ENCODE measurements at regions not wholly inside any gene's neighbourhood (a gene's known extent, or its start where the extent isn't known, plus 50 kb on each side); places are given as distances from the start of the nearest gene placed in this dataset.

- TF ChIP-seq ZNF462 (CRISPR knock-in tag; IDR thresholded peaks at IDR 0.05): no peak
- no peak for TF ChIP-seq JUNB (IDR thresholded peaks at IDR 0.05; ENCODE audit: unreplicated experiment)
- TF ChIP-seq NANOG (IDR thresholded peaks at IDR 0.05; ENCODE audit: borderline replicate concordance): no peak
- no peak for TF ChIP-seq EZH2phosphoT487 (IDR thresholded peaks at IDR 0.05; ENCODE audit: unreplicated experiment)
- no peak for TF ChIP-seq ZNF331 (CRISPR knock-in tag; IDR thresholded peaks at IDR 0.05; ENCODE audit: low read depth)
- TF ChIP-seq REST (IDR thresholded peaks at IDR 0.05; ENCODE audit: unreplicated experiment): no peak
- no peak for TF ChIP-seq CREB1 (CRISPR knock-in tag; IDR thresholded peaks at IDR 0.05; ENCODE audit: low read depth)
- no peak for TF ChIP-seq EZH2 (IDR thresholded peaks at IDR 0.05; ENCODE audit: low read depth, unreplicated experiment)
Measured at GRCh38 chr2:104784264-104784663, 69.7 kb upstream of the POU3F3 start (continued).
